K562 (cell line): ENCODE measurements at regions not wholly inside any gene's neighbourhood (a gene's known extent, or its start where the extent isn't known, plus 50 kb on each side); places are given as distances from the start of the nearest gene placed in this dataset.

Experiments used
- ATAC-seq: fragments of 200-7000 bp; cut with Tn5 transposase; 3 replicates; pipeline ENCODE4 v1.9.1; 2020; ENCODE audit warnings: moderate library complexity
- BruUV-seq: library from RNA; stranded (reverse); fragments of 400-500 nt; replicated peaks from 2 replicates; lab custom pipeline; 2021; lab: Mats Ljungman, UMichigan
- CTCF ChIA-PET: fragments of 300-600 bp; formaldehyde crosslinking; extraction: SDS; loops from one replicate; lab custom pipeline; 2021; ENCODE audit warnings: low intra/inter-chr PET ratio; lab: Yijun Ruan, JAX
- POLR2A ChIA-PET: fragments of 300-600, 350-650 bp; sonication (Branson Sonifier 250); formaldehyde crosslinking; extraction: SDS; loops from one replicate; lab custom pipeline; 2021; ENCODE audit warnings: antibody characterized with exemption, inconsistent platforms; lab: Yijun Ruan, JAX
- DNase-seq, 4 experiments: peaks; one replicate each; pipeline versions ENCODE4 v3.0.0 to v3.0.0-alpha.2; 2011 to 2018; ENCODE audit warnings: low spot score in 3 of 4, mixed read lengths in 3 of 4; ENCODE audit errors: extremely low read depth in 1 of 4
- FAIRE-seq: peaks from 2 replicates; lab custom pipeline; 2011; peaks lifted over from hg19 to GRCh38; lab: Jason Lieb, UNC
- H2AFZ ChIP-seq: 2 replicates; pipeline ENCODE4 v1.6.0; 2011; ENCODE audit warnings: low read depth, low read length, control low read depth, inconsistent platforms
- H3K27ac ChIP-seq: fragments of 200-600 bp; 3 replicates; pipeline ENCODE4 v1.8.0; 2011; ENCODE audit warnings: low read depth, mild to moderate bottlenecking, control low read depth, inconsistent platforms, low read length, moderate library complexity, mixed read lengths; ENCODE audit errors: extremely low read depth
- H3K27me3 ChIP-seq, 2 experiments: fragments of 300-600 bp in 1 of 2; 2 replicates in 1 of 2; 3 replicates in 1 of 2; pipeline versions ENCODE4 v1.6.0 to v1.8.0; 2011; ENCODE audit warnings: inconsistent platforms in 2 of 2, low read length in 2 of 2, mild to moderate bottlenecking in 1 of 2, mixed read lengths in 1 of 2, moderate library complexity in 1 of 2; ENCODE audit not compliant: control insufficient read depth in 2 of 2, insufficient read depth in 2 of 2
- H3K36me3 ChIP-seq: fragments of 300-600 bp; 3 replicates; pipeline ENCODE4 v1.8.0; 2011; ENCODE audit warnings: mild to moderate bottlenecking, low read length, inconsistent platforms; ENCODE audit not compliant: control insufficient read depth, insufficient read depth
- H3K4me1 ChIP-seq, 2 experiments: fragments of 200-600 bp in 1 of 2; replicated peaks in 1 of 2; 2 replicates in 1 of 2; 3 replicates in 1 of 2; pipeline versions ENCODE4 v1.5.1 to v1.8.0; 2011; ENCODE audit warnings: inconsistent platforms in 2 of 2, low read length in 2 of 2, mild to moderate bottlenecking in 1 of 2, mixed read lengths in 1 of 2, moderate library complexity in 1 of 2; ENCODE audit not compliant: control insufficient read depth in 2 of 2, insufficient read depth in 2 of 2
- H3K4me2 ChIP-seq: 2 replicates; pipeline ENCODE4 v1.6.1; 2011; ENCODE audit warnings: low read length, control low read depth, inconsistent platforms, mixed read lengths; ENCODE audit not compliant: insufficient read depth
- H3K4me3 ChIP-seq: fragments of 200-600 bp; sonication (generic), shearing (Covaris generic); 2 replicates; pipeline ENCODE4 v1.5.1; 2016; ENCODE audit warnings: control low read depth, inconsistent platforms
- H3K79me2 ChIP-seq: fragments of 200-600 bp; 3 replicates; pipeline ENCODE4 v1.8.0; 2011; ENCODE audit warnings: low read length, inconsistent platforms; ENCODE audit not compliant: control insufficient read depth, insufficient read depth
- H3K9ac ChIP-seq, 2 experiments: 2 replicates each; pipeline versions ENCODE4 v1.6.0 to v1.6.1; 2011; ENCODE audit warnings: low read depth in 2 of 2, low read length in 2 of 2, control low read depth in 1 of 2, inconsistent platforms in 1 of 2, mild to moderate bottlenecking in 1 of 2, mixed read lengths in 1 of 2; ENCODE audit not compliant: insufficient read depth in 1 of 2
- H3K9me1 ChIP-seq: one replicate; pipeline ENCODE4 v1.6.0; 2011; ENCODE audit warnings: inconsistent platforms, mild to moderate bottlenecking, low read length, moderate library complexity; ENCODE audit not compliant: control insufficient read depth, insufficient read depth
- H3K9me3 ChIP-seq: replicated peaks from 2 replicates; pipeline ENCODE4 v1.5.1; 2011; ENCODE audit warnings: low read depth, low read length, inconsistent platforms; ENCODE audit not compliant: control insufficient read depth, insufficient read depth
- H4K20me1 ChIP-seq: replicated peaks from 2 replicates; pipeline ENCODE4 v1.6.1; 2011; ENCODE audit warnings: low read length, inconsistent platforms, mixed read lengths; ENCODE audit not compliant: control insufficient read depth, insufficient read depth
- GATAD2A ChIP-seq: fragments of 450-650 bp; IDR thresholded peaks from 2 replicates; pipeline ENCODE4 v1.6.1; 2017
- KAT2B ChIP-seq: IDR thresholded peaks from one replicate; pipeline ENCODE4 v1.6.1; 2012; ENCODE audit warnings: low read depth, mild to moderate bottlenecking, control low read depth, inconsistent platforms, low read length, moderate library complexity
- MXI1 ChIP-seq: IDR thresholded peaks from 2 replicates; pipeline ENCODE4 v1.6.1; 2011; ENCODE audit warnings: low read depth, mild to moderate bottlenecking, improper control_type of control experiment, low read length
- PATZ1 ChIP-seq: fragments of 250-450 bp; sonication (Bioruptor Pico); IDR thresholded peaks from 2 replicates; pipeline ENCODE4 v1.5.0; 2020; ENCODE audit warnings: mild to moderate bottlenecking, borderline replicate concordance
- PHF8 ChIP-seq: fragments of 200-600 bp; sonication (generic); IDR thresholded peaks from 2 replicates; pipeline ENCODE4 v1.6.1; 2012; ENCODE audit warnings: mixed run types, mild to moderate bottlenecking, inconsistent platforms, low read length, moderate library complexity, borderline replicate concordance
- PHTF2 ChIP-seq: fragments of 250-450 bp; sonication (Bioruptor Pico); IDR thresholded peaks from 2 replicates; pipeline ENCODE4 v1.5.0; 2021; ENCODE audit warnings: mild to moderate bottlenecking
- SRSF1 ChIP-seq: fragments of 200-400 bp; formaldehyde crosslinking; IDR thresholded peaks from 2 replicates; pipeline ENCODE4 v1.6.1; 2017; ENCODE audit warnings: mild to moderate bottlenecking, low read depth, low read length, moderate library complexity
- ZFP1 ChIP-seq: fragments of 450-650 bp; formaldehyde crosslinking; IDR thresholded peaks from 2 replicates; pipeline ENCODE4 v1.4.0; 2020; ENCODE audit warnings: mild to moderate bottlenecking, mixed read lengths
- ZNF134 ChIP-seq: fragments of 250-450 bp; sonication (Bioruptor Pico); conservative IDR thresholded peaks from 2 replicates; pipeline ENCODE4 v1.4.0; 2020
- WGBS: fragments of 100-300 bp; shearing (Covaris generic); methylation state at CpG from one replicate; pipeline ENCODE4 v1.1.6; 2016; ENCODE audit warnings: low coverage, mixed read lengths; ENCODE audit not compliant: insufficient coverage; ENCODE audit errors: missing lambda C conversion rate; 5-methylcytosine and 5-hydroxymethylcytosine counted together
- in situ Hi-C: fragments of 300-500 bp; cut with MboI; formaldehyde crosslinking; loops from 4 replicates; pipeline ENCODE4 v1.15.0; 2018; ENCODE audit warnings: inconsistent platforms, mixed read lengths
- intact Hi-C: fragments of 100-400 bp; cut with micrococcal nuclease; formaldehyde crosslinking; loops from 2 replicates; pipeline ENCODE4 v1.14.2; 2022
- TF ChIP-seq, protein P1 (sequence below): IDR thresholded peaks from 2 replicates; pipeline ENCODE4 v1.6.1; 2011; ENCODE audit warnings: borderline replicate concordance, low read depth, mild to moderate bottlenecking, moderate library complexity, low read length; ENCODE audit not compliant: insufficient read depth, poor library complexity, severe bottlenecking
- TF ChIP-seq, protein P2 (sequence below): sonication (generic); formaldehyde crosslinking; IDR thresholded peaks from 2 replicates; pipeline ENCODE4 v1.8.1; 2023; ENCODE audit warnings: missing genetic modification reagents, mild to moderate bottlenecking, borderline replicate concordance
- TF ChIP-seq, protein P3 (sequence below): sonication (generic); formaldehyde crosslinking; IDR thresholded peaks from 2 replicates; pipeline ENCODE4 v1.8.1; 2023; ENCODE audit warnings: mild to moderate bottlenecking, missing genetic modification reagents

DNA sequence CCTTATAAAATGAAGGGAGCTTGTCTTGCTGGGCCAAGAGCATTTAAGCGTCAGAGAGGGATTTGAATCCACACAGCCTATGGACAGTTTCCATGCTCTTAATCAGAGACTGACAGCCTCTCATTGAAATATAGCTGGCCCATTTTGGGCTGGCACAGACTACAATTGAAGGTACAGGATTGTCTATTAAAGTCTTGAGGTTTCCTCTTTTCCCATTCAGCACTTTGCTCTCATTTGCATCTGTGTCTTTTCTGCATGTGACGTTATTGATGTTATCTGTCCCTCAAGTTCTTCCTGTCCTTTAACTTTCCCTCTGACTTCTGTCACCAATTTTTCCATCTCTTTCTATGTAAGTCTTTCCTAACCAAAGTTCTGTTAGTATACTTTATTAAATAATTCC, 133.3 kb upstream of the SFRP2 start (continued):
- no peak for TF ChIP-seq PATZ1 (CRISPR knock-in tag)
- no peak for TF ChIP-seq SRSF1

DNA sequence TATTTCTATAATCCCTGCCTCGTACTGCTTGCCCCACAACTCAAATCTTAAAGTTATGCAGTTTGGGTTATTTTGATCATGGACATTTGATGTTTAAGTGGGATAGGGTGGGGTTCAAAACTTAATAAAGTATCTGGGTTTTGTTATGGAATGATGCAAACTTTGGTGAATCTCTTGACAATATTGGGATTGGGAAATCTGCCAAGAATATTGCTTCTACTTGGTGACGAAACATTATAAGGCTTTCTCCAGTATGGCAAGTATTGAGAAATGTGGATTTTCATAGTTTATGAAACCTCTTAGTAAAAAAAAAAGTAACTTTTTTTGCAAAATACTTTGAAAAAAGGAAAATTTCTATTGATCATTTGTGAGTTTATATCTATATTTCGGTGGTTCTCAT, 130.8 kb upstream of the SFRP2 start:
- no peaks in the 10 kb centered on the region for H3K9me1 ChIP-seq
- H3K9ac ChIP-seq = no peak overlapping the region
- intact Hi-C loops (no loop called here), in situ Hi-C loops (no loop called here)
- H3K4me2 ChIP-seq = no peak overlapping the region
- H3K36me3 ChIP-seq = no peaks in the 10 kb centered on the region
- BruUV-seq = no TSS peak
- H3K4me1 ChIP-seq = no peaks in the 10 kb centered on the region
- no peaks in the 10 kb centered on the region for H3K79me2 ChIP-seq
- no peaks in the 10 kb centered on the region for H3K27me3 ChIP-seq
- FAIRE-seq = no peak
- H4K20me1 ChIP-seq = no peaks in the 10 kb centered on the region
- 4% methylated on average over 3 of the region's 3 CpGs for WGBS
- no peak overlapping the region for H2AFZ ChIP-seq
- CTCF ChIA-PET = no interaction called here
- ATAC-seq = no peak
- H3K4me3 ChIP-seq = no peak overlapping the region
- no peak overlapping the region for H3K27ac ChIP-seq
- POLR2A ChIA-PET = no interaction called here
- no peak for DNase-seq
- H3K9me3 ChIP-seq = no peaks in the 10 kb centered on the region
- TF ChIP-seq PHF8 (no peak), ZNF134 (CRISPR knock-in tag) (no peak), PHTF2 (no peak), MXI1 (no peak), KAT2B (no peak), ZFP1 (CRISPR knock-in tag) (no peak), GATAD2A (no peak)
- TF ChIP-seq, protein P1, sequence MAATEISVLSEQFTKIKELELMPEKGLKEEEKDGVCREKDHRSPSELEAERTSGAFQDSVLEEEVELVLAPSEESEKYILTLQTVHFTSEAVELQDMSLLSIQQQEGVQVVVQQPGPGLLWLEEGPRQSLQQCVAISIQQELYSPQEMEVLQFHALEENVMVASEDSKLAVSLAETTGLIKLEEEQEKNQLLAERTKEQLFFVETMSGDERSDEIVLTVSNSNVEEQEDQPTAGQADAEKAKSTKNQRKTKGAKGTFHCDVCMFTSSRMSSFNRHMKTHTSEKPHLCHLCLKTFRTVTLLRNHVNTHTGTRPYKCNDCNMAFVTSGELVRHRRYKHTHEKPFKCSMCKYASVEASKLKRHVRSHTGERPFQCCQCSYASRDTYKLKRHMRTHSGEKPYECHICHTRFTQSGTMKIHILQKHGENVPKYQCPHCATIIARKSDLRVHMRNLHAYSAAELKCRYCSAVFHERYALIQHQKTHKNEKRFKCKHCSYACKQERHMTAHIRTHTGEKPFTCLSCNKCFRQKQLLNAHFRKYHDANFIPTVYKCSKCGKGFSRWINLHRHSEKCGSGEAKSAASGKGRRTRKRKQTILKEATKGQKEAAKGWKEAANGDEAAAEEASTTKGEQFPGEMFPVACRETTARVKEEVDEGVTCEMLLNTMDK = no peak
- TF ChIP-seq, protein P2, sequence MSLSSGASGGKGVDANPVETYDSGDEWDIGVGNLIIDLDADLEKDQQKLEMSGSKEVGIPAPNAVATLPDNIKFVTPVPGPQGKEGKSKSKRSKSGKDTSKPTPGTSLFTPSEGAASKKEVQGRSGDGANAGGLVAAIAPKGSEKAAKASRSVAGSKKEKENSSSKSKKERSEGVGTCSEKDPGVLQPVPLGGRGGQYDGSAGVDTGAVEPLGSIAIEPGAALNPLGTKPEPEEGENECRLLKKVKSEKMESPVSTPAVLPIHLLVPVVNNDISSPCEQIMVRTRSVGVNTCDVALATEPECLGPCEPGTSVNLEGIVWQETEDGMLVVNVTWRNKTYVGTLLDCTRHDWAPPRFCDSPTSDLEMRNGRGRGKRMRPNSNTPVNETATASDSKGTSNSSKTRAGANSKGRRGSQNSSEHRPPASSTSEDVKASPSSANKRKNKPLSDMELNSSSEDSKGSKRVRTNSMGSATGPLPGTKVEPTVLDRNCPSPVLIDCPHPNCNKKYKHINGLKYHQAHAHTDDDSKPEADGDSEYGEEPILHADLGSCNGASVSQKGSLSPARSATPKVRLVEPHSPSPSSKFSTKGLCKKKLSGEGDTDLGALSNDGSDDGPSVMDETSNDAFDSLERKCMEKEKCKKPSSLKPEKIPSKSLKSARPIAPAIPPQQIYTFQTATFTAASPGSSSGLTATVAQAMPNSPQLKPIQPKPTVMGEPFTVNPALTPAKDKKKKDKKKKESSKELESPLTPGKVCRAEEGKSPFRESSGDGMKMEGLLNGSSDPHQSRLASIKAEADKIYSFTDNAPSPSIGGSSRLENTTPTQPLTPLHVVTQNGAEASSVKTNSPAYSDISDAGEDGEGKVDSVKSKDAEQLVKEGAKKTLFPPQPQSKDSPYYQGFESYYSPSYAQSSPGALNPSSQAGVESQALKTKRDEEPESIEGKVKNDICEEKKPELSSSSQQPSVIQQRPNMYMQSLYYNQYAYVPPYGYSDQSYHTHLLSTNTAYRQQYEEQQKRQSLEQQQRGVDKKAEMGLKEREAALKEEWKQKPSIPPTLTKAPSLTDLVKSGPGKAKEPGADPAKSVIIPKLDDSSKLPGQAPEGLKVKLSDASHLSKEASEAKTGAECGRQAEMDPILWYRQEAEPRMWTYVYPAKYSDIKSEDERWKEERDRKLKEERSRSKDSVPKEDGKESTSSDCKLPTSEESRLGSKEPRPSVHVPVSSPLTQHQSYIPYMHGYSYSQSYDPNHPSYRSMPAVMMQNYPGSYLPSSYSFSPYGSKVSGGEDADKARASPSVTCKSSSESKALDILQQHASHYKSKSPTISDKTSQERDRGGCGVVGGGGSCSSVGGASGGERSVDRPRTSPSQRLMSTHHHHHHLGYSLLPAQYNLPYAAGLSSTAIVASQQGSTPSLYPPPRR = no peak
- TF ChIP-seq, protein P3, sequence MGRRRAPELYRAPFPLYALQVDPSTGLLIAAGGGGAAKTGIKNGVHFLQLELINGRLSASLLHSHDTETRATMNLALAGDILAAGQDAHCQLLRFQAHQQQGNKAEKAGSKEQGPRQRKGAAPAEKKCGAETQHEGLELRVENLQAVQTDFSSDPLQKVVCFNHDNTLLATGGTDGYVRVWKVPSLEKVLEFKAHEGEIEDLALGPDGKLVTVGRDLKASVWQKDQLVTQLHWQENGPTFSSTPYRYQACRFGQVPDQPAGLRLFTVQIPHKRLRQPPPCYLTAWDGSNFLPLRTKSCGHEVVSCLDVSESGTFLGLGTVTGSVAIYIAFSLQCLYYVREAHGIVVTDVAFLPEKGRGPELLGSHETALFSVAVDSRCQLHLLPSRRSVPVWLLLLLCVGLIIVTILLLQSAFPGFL = no peak
